HEK293 (cell line): ENCODE measurements at regions not wholly inside any gene's neighbourhood (a gene's known extent, or its start where the extent isn't known, plus 50 kb on each side); places are given as distances from the start of the nearest gene placed in this dataset.

Experiments used
- CTCF ChIA-PET: fragments of 350-600 bp; formaldehyde crosslinking; extraction: SDS; loops from one replicate; lab custom pipeline; 2021; ENCODE audit warnings: antibody characterized with exemption; lab: Yijun Ruan, JAX
- POLR2A ChIA-PET: fragments of 300-600 bp; formaldehyde crosslinking; extraction: SDS; loops from one replicate; lab custom pipeline; 2020; ENCODE audit warnings: antibody characterized with exemption, inconsistent platforms; lab: Yijun Ruan, JAX
- H3K27ac ChIP-seq: fragments of 200-500 bp; sonication (Bioruptor generic); 2 replicates; pipeline ENCODE4 v1.5.1; 2014; ENCODE audit warnings: low read depth, low read length, control low read depth, inconsistent platforms; ENCODE audit errors: extremely low read depth
- H3K36me3 ChIP-seq, 2 experiments: fragments of 200-500 bp in 1 of 2; sonication (Bioruptor generic) in 1 of 2; 1 replicate in 1 of 2; 2 replicates in 1 of 2; pipeline ENCODE4 v1.5.1; 2014 to 2017; ENCODE audit warnings: inconsistent platforms in 2 of 2, low read length in 2 of 2; ENCODE audit not compliant: control insufficient read depth in 2 of 2, insufficient read depth in 1 of 2
- H3K4me1 ChIP-seq: fragments of 200-500 bp; sonication (Bioruptor generic); 2 replicates; pipeline ENCODE4 v1.5.1; 2014; ENCODE audit warnings: mild to moderate bottlenecking, low read length, inconsistent platforms; ENCODE audit not compliant: control insufficient read depth, insufficient read depth
- H3K4me3 ChIP-seq: 2 replicates; pipeline ENCODE4 v1.5.1; 2011; ENCODE audit warnings: low read depth, mild to moderate bottlenecking, control low read depth, low read length, moderate library complexity
- H3K9me3 ChIP-seq: fragments of 200-500 bp; sonication (Bioruptor generic); 2 replicates; pipeline ENCODE4 v1.5.1; 2014; ENCODE audit warnings: low read depth, low read length, inconsistent platforms; ENCODE audit not compliant: control insufficient read depth, insufficient read depth
- KLF1 ChIP-seq: fragments of 450-650 bp; formaldehyde crosslinking; IDR thresholded peaks from 2 replicates; pipeline ENCODE4 v1.5.1; 2016; ENCODE audit warnings: missing biosample characterization, missing genetic modification characterization
- KLF17 ChIP-seq: fragments of 450-650 bp; formaldehyde crosslinking; IDR thresholded peaks from 2 replicates; pipeline ENCODE4 v1.5.1; 2016; ENCODE audit warnings: missing biosample characterization, missing genetic modification characterization
- KLF8 ChIP-seq: fragments of 450-650 bp; formaldehyde crosslinking; IDR thresholded peaks from 2 replicates; pipeline ENCODE4 v1.5.1; 2016; ENCODE audit warnings: missing biosample characterization, missing genetic modification characterization
- MZF1 ChIP-seq: fragments of 450-650 bp; formaldehyde crosslinking; IDR thresholded peaks from 2 replicates; pipeline ENCODE4 v1.5.1; 2017; ENCODE audit warnings: missing biosample characterization, missing genetic modification characterization, borderline replicate concordance
- PATZ1 ChIP-seq: fragments of 450-650 bp; formaldehyde crosslinking; IDR thresholded peaks from 2 replicates; pipeline ENCODE4 v1.5.1; 2016; ENCODE audit warnings: missing biosample characterization, missing genetic modification characterization
- SCRT1 ChIP-seq: fragments of 450-650 bp; formaldehyde crosslinking; IDR thresholded peaks from 2 replicates; pipeline ENCODE4 v1.5.1; 2016; ENCODE audit warnings: missing biosample characterization, missing genetic modification characterization, borderline replicate concordance
- YY1 ChIP-seq: fragments of 450-650 bp; formaldehyde crosslinking; IDR thresholded peaks from 2 replicates; pipeline ENCODE4 v1.5.1; 2018; ENCODE audit warnings: missing biosample characterization, missing genetic modification characterization
- ZBTB49 ChIP-seq: fragments of 450-650 bp; formaldehyde crosslinking; IDR thresholded peaks from 2 replicates; pipeline ENCODE4 v1.5.1; 2016; ENCODE audit warnings: missing biosample characterization, missing genetic modification characterization, low read depth
- ZNF114 ChIP-seq: fragments of 450-650 bp; formaldehyde crosslinking; IDR thresholded peaks from 2 replicates; pipeline ENCODE4 v1.5.0; 2017; ENCODE audit warnings: missing biosample characterization, missing genetic modification characterization
- ZNF146 ChIP-seq: fragments of 450-650 bp; formaldehyde crosslinking; IDR thresholded peaks from 2 replicates; pipeline ENCODE4 v1.5.1; 2016; ENCODE audit warnings: missing biosample characterization, missing genetic modification characterization
- ZNF175 ChIP-seq: fragments of 450-650 bp; formaldehyde crosslinking; IDR thresholded peaks from 2 replicates; pipeline ENCODE4 v1.5.1; 2016; ENCODE audit warnings: missing biosample characterization, missing genetic modification characterization
- ZNF280D ChIP-seq: fragments of 450-650 bp; formaldehyde crosslinking; IDR thresholded peaks from 2 replicates; pipeline ENCODE4 v1.5.1; 2016; ENCODE audit warnings: missing biosample characterization, missing genetic modification characterization
- ZNF350 ChIP-seq: fragments of 450-650 bp; formaldehyde crosslinking; IDR thresholded peaks from 2 replicates; pipeline ENCODE4 v1.5.0; 2017; ENCODE audit warnings: missing biosample characterization, mild to moderate bottlenecking, missing genetic modification characterization
- ZNF544 ChIP-seq: fragments of 450-650 bp; formaldehyde crosslinking; IDR thresholded peaks from 2 replicates; pipeline ENCODE4 v1.5.0; 2017; ENCODE audit warnings: missing biosample characterization, missing genetic modification characterization
- ZNF561 ChIP-seq: fragments of 450-650 bp; IDR thresholded peaks from 2 replicates; pipeline ENCODE4 v1.5.1; 2018; ENCODE audit warnings: missing biosample characterization, missing genetic modification characterization, borderline replicate concordance
- ZNF776 ChIP-seq: fragments of 450-650 bp; formaldehyde crosslinking; IDR thresholded peaks from 2 replicates; pipeline ENCODE4 v1.5.0; 2017; ENCODE audit warnings: missing biosample characterization, missing genetic modification characterization, borderline replicate concordance
- ZNF837 ChIP-seq: fragments of 450-650 bp; formaldehyde crosslinking; IDR thresholded peaks from 2 replicates; pipeline ENCODE4 v1.5.1; 2016; ENCODE audit warnings: missing biosample characterization, missing genetic modification characterization
- ZSCAN18 ChIP-seq: fragments of 450-650 bp; formaldehyde crosslinking; IDR thresholded peaks from 2 replicates; pipeline ENCODE4 v1.5.1; 2016; ENCODE audit warnings: missing biosample characterization, missing genetic modification characterization

- TF ChIP-seq SCRT1 (tag by site-specific recombination) (no peak), ZNF837 (tag by site-specific recombination) (no peak), ZBTB49 (tag by site-specific recombination) (no peak)
These were observed 596.4 kb downstream of the MMUT start (continued) for GRCh38 chr6:48866682-48867081.

GRCh38 chr6:48860175-48860574 lies 602.9 kb downstream of the MMUT start:
- H3K4me1 ChIP-seq: no peaks in the 10 kb centered on the region
- no peaks in the 10 kb centered on the region for H3K36me3 ChIP-seq
- POLR2A ChIA-PET: no interaction called here
- H3K27ac ChIP-seq: no peak overlapping the region
- no peak for TF ChIP-seq ZNF561
- no peak for TF ChIP-seq ZNF776
- no peak for TF ChIP-seq KLF8 (tag by site-specific recombination)
- CTCF ChIA-PET: no interaction called here
- no peak overlapping the region for H3K4me3 ChIP-seq
- no peaks in the 10 kb centered on the region for H3K9me3 ChIP-seq

GRCh38 chr6:48859562-48860123 lies 603.4 kb downstream of the MMUT start:
- ChIA-PET CTCF (no interaction called here), POLR2A (no interaction called here)
- Histone ChIP-seq H3K4me3 (no peak overlapping the region), H3K4me1 (no peaks in the 10 kb centered on the region), H3K27ac (no peak overlapping the region), H3K36me3 (no peaks in the 10 kb centered on the region), H3K9me3 (no peaks in the 10 kb centered on the region)
- TF ChIP-seq ZNF350 (tag by site-specific recombination): no peak

GRCh38 chr6:48845219-48845618 lies 617.8 kb downstream of the MMUT start:
- no peak overlapping the region for H3K4me3 ChIP-seq
- TF ChIP-seq ZNF146 (no peak), YY1 (tag by site-specific recombination) (no peak), KLF1 (tag by site-specific recombination) (no peak), PATZ1 (tag by site-specific recombination) (no peak), ZNF544 (no peak), MZF1 (tag by site-specific recombination) (no peak), ZNF175 (tag by site-specific recombination) (no peak), KLF17 (tag by site-specific recombination) (no peak), ZSCAN18 (tag by site-specific recombination) (no peak), ZNF114 (no peak), ZNF280D (tag by site-specific recombination) (no peak)
- ChIA-PET POLR2A (no interaction called here), CTCF (no interaction called here)
- no peak overlapping the region for H3K27ac ChIP-seq
- H3K36me3 ChIP-seq: no peaks in the 10 kb centered on the region
- H3K4me1 ChIP-seq: no peaks in the 10 kb centered on the region
- no peaks in the 10 kb centered on the region; the same call in 1 of the 2 replicates for H3K9me3 ChIP-seq
